Amygdala (tissue), 56 donors: ENCODE measurements at regions not wholly inside any gene's neighbourhood (a gene's known extent, or its start where the extent isn't known, plus 50 kb on each side); places are given as distances from the start of the nearest gene placed in this dataset.
"Not testable (repeated sequence)": the region's sequence is repeated elsewhere in the genome, so short reads cannot be mapped to it uniquely, and the experiment has no call there.

Experiments
- DNase-seq, 56 donors: peaks; one replicate each; lab custom pipeline; 2025; lab: John Stamatoyannopoulos, UW

- peak in 1 of 56 donors; percentile 66 for DNase-seq
These were observed 350.0 kb upstream of the NCAM1 start for GRCh38 chr11:112610996-112611750.

- no peak for DNase-seq
These were observed 349.4 kb upstream of the NCAM1 start for GRCh38 chr11:112611771-112612170.

GRCh38 chr11:112612250-112612849, 348.9 kb upstream of the NCAM1 start:
- peak in 13 of 56 donors; percentile 1 to 54 (median 14) for DNase-seq

- peak in 1 of 56 donors; percentile 11 for DNase-seq
These were observed 347.9 kb upstream of the NCAM1 start for GRCh38 chr11:112613051-112613972.

GRCh38 chr11:112614605-112615004, 346.6 kb upstream of the NCAM1 start:
- DNase-seq, result no peak

- DNase-seq, result no peak
These were observed 346.0 kb upstream of the NCAM1 start for GRCh38 chr11:112615238-112615637.

GRCh38 chr11:112615891-112616290, 345.3 kb upstream of the NCAM1 start:
- no peak for DNase-seq

GRCh38 chr11:112616327-112617097, 344.7 kb upstream of the NCAM1 start:
- no peak for DNase-seq

GRCh38 chr11:112617098-112617425, 344.2 kb upstream of the NCAM1 start:
- DNase-seq, result no peak

- DNase-seq, result no peak
These were observed 343.0 kb upstream of the NCAM1 start for GRCh38 chr11:112617977-112618826.

- no peak for DNase-seq
These were observed 342.1 kb upstream of the NCAM1 start for GRCh38 chr11:112619106-112619505.

GRCh38 chr11:112620621-112621394, 340.4 kb upstream of the NCAM1 start:
- DNase-seq, result no peak

GRCh38 chr11:112623057-112623456, 338.2 kb upstream of the NCAM1 start:
- no peak for DNase-seq

GRCh38 chr11:112624431-112624830, 336.8 kb upstream of the NCAM1 start:
- DNase-seq, result no peak

GRCh38 chr11:112624971-112625370, 336.2 kb upstream of the NCAM1 start:
- DNase-seq, result not testable (repeated sequence)

GRCh38 chr11:112625814-112626213, 335.4 kb upstream of the NCAM1 start:
- DNase-seq, result no peak

- no peak for DNase-seq
These were observed 334.5 kb upstream of the NCAM1 start for GRCh38 chr11:112626731-112627130.

- no peak for DNase-seq
These were observed 333.6 kb upstream of the NCAM1 start for GRCh38 chr11:112627588-112628045.

- DNase-seq, result no peak
These were observed 332.5 kb upstream of the NCAM1 start for GRCh38 chr11:112628676-112629075.
